Activated CD8-positive, alpha-beta memory T cell treated with anti-CD3 and anti-CD28 coated beads, Interleukin-2, amount 50 U/mL, for 1 hour (primary cell): ENCODE measurements at regions not wholly inside any gene's neighbourhood (a gene's known extent, or its start where the extent isn't known, plus 50 kb on each side); places are given as distances from the start of the nearest gene placed in this dataset.

Source experiments
- DNase-seq: peaks from one replicate; pipeline ENCODE4 v3.0.0-alpha.2; 2020; ENCODE audit errors: extremely low read depth

DNA sequence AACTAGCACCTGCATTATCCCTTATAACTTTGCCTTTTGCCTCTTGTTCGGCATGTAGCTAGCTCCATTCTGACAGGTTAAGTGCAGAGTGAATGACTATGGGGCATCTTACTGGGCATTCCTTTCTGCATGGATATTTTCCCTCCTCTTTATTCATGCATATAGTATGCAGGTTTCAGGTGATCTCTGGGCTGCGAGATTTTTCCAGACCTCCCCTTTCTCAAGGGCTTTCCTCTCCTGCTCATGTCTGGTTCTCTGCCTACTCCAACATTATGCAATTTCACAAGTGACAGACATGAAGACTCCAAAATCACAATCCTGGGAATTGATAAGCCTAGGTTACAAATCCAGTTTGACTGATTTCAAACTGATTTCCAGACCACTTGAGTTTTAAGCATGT is 503.8 kb downstream of the NXPH1 start:
- no peak for DNase-seq

DNA sequence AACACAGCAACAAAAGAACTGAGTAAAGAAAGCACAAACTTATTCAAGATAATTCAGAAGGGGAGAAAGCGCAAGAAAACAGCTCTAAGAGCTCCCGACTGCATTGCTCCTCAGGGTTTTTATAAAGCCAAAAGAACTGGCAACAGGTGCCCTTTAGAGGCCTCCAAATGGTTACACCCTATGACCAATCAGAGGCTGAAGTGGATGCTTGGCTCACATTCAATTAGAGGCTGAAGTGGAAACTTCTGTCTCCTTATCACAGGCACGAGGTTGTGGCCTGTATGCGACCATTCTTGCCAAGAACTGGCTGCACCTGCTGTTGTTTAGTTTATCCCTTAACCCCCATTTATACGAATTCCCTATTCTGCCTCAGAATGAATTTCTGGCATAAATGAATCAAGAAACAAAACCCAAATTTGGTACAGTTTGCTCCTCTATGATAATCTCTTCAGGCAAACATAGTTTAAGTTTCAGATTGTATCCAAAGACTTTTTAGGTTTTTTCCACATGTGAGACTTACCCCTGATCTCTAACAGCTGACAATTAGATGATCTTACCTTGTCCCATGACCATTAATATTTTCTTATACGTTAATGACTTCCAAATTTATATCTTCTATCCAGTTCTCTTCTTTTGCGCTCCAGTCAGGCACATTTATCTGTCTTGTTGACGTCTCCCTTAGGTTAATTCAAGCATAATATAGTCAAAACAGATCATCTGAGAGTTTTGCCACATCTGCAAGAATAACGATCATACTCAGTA is 504.8 kb downstream of the NXPH1 start:
- no peak for DNase-seq

DNA sequence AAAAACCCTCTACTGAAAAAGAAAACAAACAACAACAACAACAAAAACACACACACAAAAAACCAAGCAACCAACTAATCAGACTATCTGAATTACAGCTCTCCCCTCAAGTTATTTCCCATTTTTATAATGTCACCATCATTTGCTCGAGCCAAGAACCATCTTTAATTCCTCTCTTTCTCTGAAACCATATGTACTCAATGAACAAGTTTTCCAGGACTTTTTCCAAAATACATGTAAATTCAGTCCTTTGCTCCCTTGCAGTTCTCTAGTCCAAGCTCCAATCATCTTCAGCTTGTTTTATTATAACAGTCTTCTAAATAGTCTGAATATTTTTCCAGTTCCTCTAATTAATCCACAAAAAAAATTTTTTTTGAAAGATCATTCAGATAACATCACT is 506.0 kb downstream of the NXPH1 start:
- no peak for DNase-seq

DNA sequence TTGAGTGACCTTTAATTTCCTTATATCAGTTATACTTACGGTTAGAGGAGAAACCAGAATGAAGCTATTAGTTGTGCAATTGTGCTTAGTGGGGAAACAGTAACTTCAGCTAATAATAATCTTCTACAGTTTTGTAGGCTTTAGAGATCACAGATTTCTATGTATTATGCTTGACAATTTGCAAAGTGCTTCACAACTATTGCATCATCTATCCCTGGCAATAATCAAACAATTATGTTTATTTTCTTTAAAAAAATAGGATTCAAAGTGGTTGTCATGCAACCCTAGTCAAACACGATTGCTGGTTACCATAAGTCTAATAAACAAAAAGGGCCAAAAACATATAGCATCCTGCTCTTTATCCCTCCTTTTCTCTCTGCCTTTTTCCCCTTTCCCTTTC is 530.3 kb downstream of the NXPH1 start:
- DNase-seq, result no peak

DNA sequence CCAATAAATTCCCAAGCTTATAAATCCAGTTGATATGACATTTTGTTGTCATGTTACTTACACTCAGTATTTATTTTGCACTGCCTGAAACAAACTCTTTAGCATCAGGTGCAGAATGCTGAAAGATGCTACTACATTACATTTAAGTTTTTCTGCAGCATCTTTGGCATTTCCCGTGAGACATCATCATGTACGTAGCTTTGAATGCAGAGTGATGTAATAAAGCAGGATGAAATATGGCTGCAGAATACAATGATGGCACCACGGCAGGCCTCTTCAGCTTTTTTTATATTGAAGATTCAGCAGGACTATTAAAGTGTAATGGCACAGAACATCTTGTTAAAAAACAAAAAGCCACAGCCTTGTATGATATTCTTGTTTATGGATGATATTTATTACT is 531.8 kb downstream of the NXPH1 start:
- DNase-seq, result no peak

DNA sequence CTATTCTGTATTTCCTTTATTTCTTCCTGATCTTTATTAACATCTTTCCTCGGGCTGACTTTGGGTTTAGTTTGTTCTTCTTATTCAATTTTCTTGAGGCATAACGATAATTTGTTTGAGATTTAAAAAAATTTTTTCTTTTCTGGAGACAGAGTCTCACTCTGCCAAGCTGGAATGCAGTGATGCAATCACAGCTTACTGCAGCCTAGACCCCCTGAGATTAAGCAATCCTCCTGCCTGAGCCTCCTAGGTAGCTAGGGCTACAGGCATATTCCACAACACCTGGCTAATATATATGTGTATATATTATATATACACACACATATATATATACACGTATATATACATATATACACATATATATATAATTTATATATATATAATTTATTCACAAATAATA is 540.2 kb downstream of the NXPH1 start:
- no peak for DNase-seq

DNA sequence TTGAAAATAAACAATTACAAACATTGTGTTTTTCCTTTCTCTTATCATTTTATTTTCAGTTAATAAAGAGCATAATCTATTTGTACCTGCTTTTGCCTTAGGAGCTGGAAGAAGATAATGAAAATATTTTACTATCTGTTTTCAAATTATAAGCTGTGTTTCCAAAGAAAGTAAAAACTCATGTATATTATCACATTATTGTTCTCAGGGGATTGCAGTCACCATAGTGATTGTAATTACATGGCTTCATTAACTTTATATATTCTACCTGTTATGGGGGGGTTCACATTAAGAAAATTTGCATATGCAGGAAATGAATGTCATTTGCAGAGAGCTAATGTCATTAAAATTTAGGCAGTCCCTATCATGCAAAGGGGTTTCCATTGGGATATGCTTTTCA is 542.3 kb downstream of the NXPH1 start:
- no peak for DNase-seq

DNA sequence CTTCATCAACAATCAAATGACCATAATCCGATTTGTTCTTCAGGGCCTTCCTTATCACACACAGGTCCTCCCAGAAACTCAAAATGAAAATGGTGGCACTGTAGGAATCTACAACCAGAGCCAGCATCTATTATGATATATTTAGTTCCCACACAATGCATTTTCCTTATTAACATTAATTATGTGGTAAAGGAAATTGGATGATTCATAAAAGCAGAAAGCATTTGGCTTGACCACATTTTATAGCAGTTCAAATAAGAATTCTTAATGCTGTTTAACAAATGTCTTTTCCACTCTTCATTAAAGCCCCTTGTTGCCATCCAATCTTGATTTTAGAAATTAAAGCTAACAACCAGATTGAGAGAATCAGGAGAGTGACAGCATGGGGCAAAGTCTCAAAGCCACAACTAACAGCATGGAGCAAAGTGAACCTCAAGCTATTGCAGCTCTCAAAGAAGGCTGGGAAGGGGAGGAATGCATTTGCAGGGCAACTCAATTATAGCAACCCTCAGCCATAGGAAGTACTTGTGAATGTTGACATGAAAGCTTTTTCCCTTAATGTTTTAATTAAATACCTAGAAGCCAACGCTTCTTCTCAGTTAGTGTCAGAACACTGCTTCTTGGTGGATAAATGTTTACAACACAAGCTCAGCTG is 549.1 kb downstream of the NXPH1 start:
- DNase-seq, result no peak

DNA sequence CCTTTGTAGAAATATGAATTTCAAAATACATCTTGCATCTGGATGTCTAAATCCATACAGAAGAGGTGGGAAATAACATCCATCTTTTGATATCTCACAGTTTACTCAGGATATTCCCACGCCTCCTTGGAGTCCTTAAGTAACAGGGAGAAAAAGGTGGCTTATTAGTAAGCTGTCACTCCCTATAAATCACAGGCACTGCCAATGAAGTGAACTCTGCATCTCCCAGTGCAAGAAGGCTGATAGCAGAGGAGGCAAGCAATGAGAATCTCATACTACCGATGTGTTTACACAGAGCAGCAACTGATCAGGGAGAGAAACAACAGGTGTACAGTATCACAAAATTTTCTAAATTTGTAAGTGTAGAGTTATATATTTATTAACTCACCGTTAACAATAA is 551.8 kb downstream of the NXPH1 start:
- no peak for DNase-seq

DNA sequence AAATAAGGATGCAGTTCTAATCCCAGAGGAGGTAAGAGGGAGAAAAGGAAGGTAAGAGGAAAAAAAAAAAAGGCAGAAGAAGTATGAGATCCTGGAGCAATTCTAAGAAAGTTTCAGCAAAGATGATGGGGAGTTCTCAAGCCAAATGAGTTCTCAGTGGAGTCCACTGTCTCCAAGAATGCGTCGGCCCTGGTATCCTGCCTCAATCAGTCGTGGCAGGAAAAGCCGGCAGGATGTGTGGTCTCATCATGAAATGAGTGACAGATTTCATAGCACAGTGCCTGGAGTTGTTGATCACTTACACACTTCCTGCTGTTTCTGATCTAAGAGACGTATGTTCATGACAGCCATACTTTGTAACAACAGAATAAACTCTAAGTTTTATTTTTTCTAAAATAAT is 554.9 kb downstream of the NXPH1 start:
- no peak for DNase-seq

DNA sequence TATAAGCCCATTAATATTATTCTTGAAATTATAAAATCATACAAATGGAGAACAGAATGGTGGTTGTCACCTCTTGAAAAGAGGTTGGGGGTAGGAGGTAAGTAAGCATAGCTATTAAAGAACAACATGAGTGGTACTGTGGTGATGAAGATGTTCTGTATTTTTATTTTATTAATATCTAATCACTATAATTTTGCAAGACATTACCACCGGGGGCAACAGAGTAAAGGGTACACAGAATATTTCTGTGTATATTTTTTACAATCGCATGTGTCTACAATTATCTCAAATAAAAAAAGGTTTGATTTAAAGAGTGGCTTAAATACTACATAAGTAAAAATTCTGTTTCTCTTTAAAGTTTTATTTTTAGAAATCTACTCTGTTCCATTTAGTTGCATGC is 557.8 kb downstream of the NXPH1 start:
- no peak for DNase-seq

DNA sequence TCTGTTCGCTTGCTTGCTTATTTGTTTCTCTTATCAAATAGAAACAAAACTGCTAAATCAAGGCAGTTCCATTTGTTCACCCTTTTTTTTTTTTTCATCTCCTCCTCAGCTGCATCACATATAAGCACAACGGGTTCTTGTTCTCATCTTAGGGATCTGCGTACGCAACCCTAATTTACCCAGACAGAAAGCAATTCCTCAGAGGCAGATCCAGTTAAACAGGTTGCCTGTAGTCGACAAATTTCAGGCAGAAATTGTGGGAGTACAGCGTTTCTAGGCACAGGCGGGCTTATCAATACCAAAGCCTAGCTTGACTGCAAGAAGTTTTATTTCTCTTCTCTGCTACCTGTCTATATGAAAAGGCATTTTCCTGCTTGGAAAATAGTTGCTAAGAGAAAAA is 565.4 kb downstream of the NXPH1 start:
- DNase-seq, result no peak

DNA sequence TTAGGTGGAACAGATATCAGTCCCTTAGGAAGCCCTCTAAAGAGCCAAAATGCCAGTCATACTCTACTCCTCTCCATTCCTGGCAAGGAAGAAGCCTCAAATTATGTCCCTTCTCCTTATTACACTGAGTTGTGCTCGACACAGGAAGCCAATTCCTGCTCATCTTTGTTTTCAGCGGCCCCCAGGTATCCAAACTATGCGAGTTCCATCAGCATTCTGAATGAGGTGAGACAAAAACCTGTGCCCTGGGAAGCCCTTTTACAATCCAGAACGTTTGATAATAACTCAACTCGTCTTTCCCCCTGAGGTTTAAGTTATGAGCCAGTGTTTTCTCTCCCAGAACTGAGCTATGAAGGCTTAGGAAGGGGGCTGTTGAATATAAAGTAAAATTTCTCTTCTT is 580.5 kb downstream of the NXPH1 start:
- no peak for DNase-seq

DNA sequence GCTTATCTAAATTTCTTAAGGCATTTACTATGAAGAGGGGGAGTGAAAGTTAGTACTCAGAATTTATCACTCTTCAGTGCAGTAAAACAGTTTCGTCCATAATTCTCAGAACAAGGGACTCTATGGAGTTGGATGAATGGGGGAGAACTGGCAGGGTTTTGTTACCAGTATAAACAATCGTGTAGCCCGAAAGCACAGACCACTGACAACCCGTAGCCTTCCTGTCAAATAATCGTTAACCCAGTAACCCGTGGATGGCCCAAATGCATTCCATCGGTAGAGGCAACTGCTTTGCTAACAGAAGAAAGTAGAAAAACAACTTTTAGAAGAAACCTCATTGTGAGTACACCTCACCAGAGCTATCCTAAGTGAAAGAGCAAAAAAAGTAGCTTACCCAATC is 583.9 kb downstream of the NXPH1 start:
- no peak for DNase-seq

DNA sequence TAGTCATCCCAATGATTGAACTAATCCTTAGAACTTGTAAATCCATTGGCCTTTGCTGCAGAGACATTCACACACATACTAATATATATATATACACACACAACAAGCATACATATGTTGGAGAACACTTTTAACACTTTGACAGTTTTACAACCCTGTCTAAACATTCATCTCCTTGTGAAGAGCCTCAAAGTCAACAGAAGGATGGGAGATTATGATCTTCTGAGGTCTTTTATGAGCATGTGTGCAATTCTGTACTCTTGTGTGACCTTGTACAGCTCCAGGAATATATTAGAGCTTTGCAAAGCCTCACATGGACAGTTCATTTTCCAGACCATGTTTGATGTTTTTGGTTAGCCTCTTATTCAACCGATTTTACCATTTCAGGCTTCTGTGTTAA is 589.0 kb downstream of the NXPH1 start:
- DNase-seq, result no peak

DNA sequence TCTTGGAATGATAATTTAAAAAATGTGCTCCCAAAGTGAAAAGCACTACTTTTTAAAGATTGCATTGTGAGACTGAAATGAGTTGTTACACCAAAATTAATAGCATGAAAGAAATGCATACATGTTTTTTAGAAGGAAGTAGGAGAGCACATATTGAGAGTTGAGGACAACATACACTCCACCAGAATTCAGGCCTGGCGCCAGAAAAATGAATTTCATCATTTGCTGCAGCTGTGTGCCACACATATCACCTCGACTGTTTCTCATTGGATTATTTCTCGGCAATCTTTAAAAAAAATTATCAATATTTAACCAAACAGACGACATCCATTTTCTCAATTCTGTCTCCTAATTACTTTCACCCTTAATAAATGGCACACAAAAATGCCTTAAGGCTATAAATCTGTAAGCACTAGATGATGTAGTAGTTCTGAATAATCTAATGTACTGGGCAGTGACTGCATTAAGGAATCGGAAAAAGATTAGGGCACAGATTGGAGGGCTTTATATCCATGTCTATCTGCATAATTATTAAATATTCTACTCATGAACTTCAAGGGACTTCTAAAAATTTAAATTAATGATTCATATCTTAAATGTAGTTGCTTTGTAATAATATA is 590.4 kb downstream of the NXPH1 start:
- no peak for DNase-seq

DNA sequence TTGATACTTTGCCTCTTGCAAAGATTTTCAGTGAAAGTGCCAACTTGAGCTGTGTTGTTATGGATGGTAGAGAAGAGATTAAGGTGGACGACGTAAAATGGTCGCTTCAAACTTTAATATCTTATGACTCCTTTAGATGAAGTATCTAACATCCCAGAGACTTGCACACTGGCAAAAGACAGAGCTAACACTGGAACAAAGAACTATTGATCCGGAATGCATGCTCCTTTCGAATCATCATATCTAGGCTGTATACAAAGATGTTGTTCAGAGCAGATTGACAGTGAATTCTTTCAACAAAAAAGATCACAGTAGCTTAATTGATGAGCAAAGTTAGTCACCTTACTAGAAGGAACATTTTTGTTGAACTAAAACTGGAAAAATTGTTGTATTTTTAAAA is 592.7 kb downstream of the NXPH1 start:
- DNase-seq, result no peak

DNA sequence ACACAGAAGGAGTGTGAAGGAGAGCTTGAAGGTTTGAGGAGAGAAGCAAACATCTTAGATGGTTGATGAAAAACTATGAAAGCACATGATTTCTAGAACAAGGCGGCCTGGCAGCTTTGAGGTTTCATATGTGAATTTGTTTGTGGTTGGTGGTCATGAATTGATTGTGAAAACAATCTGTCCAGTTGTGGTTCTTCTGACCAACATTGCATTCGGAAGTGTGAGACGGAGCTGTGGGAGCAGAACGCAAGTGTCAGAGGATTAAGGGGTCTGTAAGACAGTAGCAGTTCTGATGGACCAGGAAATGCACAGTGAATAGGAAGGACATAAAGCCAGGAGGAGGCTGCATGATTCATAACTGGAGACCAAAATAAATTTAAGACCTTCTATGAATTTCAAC is 594.6 kb downstream of the NXPH1 start:
- DNase-seq, result no peak

DNA sequence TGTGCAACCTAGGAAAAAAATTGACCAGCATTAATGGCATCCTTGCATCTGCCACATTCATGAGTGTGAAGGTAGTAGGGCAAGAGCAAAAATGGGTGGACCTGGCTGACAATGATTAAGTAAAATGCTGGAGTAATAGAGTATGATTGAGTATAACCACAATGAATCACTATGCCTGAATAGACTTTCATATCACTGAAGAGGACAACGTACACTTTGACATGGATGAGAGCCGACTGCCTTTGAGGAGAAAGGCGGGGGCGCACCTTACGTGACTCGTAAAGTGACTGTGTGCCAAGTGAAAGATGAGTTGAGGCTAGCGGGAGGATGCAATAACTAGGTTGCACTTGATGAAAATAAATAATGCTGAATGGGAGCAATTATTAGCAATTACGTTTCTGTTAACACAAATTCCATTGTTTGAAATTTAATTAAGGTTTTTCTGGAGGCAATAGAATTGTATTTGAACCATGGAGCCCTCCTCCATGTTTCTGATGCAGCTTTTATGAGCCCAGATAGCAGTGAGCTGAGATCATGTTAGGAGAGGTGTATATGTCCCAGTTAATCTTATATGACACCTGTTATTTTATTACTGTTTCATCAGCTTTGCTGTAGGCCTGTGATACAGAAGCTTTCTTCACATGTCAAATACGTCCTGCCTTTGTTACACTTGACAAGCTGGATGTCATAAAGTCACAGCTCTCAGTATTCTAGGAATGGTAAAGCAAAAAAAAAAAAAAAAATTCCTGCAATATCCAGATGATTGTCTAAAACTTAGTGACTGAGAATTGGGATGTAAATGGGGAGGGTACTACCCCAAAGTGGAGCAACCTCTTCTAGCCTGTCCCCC is 596.5 kb downstream of the NXPH1 start:
- no peak for DNase-seq

DNA sequence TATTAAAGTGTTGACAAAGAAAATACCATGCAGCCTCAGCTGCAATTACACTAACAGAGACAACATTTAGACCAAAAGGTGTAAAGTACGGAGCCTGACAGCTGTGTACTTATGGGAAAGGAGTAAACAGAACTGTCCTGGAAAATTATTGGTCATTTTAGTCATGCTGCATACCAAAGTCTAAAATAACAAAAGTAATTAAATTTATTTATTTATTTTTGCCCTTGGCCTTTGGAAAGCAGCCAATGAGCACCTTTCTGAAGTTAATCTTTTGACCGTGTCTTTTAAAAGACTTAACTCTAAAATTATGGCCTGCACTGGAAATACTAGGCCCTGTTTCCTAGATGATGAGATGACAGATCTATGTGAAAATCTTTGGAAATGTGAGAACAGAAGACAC is 597.6 kb downstream of the NXPH1 start:
- no peak for DNase-seq

DNA sequence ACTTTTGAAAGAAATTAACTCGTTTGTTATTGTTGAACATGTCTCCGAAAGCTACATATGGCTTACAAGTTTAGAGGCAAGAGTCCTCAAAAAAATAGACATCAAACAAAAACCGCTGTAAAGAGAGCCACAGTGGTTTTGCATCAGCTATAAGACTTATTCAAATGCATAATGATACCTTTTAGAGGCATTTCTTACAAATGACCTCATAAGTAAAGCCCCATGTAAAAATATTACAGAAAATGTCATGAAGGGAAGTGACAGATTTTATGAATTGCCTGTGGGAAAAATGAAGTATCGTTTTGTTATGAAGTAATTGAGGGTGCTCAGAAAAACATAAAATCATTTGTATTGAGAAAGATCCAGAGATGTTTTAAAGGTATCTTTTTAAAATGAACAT is 598.0 kb downstream of the NXPH1 start:
- DNase-seq, result no peak

DNA sequence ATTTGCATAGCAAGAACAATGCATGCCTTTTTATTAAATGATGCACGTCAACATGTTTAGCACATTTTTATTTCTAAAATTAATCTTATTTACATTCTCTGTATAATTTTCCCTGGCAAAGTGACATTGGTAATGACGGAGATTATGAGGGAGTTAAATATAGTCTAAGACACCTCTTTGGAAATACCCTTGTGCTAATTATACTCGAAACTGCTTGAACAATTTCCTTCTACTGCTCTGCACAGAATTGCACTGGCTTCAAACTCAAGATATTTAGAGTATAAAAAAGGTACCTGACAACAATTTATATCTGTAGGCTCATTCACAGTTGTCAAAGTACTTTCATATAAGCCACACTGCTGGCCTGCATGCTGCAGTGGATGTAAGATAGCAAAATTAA is 602.7 kb downstream of the NXPH1 start:
- DNase-seq, result no peak
